NT2/D1 (cell line): ENCODE measurements at regions not wholly inside any gene's neighbourhood (a gene's known extent, or its start where the extent isn't known, plus 50 kb on each side); places are given as distances from the start of the nearest gene placed in this dataset.

Experiments used
- DNase-seq: peaks from one replicate; pipeline ENCODE4 v3.0.0-alpha.2; 2011; ENCODE audit warnings: low read depth, low spot score
- H3K27me3 ChIP-seq: 2 replicates; pipeline ENCODE4 v1.6.0; 2011; ENCODE audit warnings: mild to moderate bottlenecking; ENCODE audit not compliant: insufficient read length, insufficient read depth
- H3K36me3 ChIP-seq: 2 replicates; pipeline ENCODE4 v1.6.1; 2011; ENCODE audit warnings: mild to moderate bottlenecking, low read length, mixed read lengths; ENCODE audit not compliant: insufficient read depth, insufficient read length
- H3K4me1 ChIP-seq: 2 replicates; pipeline ENCODE4 v1.5.1; 2011; ENCODE audit not compliant: insufficient read depth, insufficient read length
- H3K4me3 ChIP-seq: 2 replicates; pipeline ENCODE4 v1.5.1; 2011; ENCODE audit warnings: low read depth; ENCODE audit not compliant: insufficient read length
- H3K9ac ChIP-seq: 2 replicates; pipeline ENCODE4 v1.6.0; 2011; ENCODE audit warnings: low read depth; ENCODE audit not compliant: insufficient read length
- H3K9me3 ChIP-seq: 2 replicates; pipeline ENCODE4 v1.5.1; 2011; ENCODE audit warnings: mild to moderate bottlenecking, low read length; ENCODE audit not compliant: insufficient read depth
- SUZ12 ChIP-seq: IDR thresholded peaks from 2 replicates; pipeline ENCODE4 v1.6.1; 2011; ENCODE audit not compliant: insufficient read length, insufficient read depth; ENCODE audit errors: extremely low read depth
- YY1 ChIP-seq: IDR thresholded peaks from 2 replicates; pipeline ENCODE4 v1.6.1; 2011; ENCODE audit not compliant: insufficient read length, insufficient read depth
- ZNF274 ChIP-seq: IDR thresholded peaks from 2 replicates; pipeline ENCODE4 v1.6.1; 2011; ENCODE audit warnings: mild to moderate bottlenecking, low read depth, low read length

DNA sequence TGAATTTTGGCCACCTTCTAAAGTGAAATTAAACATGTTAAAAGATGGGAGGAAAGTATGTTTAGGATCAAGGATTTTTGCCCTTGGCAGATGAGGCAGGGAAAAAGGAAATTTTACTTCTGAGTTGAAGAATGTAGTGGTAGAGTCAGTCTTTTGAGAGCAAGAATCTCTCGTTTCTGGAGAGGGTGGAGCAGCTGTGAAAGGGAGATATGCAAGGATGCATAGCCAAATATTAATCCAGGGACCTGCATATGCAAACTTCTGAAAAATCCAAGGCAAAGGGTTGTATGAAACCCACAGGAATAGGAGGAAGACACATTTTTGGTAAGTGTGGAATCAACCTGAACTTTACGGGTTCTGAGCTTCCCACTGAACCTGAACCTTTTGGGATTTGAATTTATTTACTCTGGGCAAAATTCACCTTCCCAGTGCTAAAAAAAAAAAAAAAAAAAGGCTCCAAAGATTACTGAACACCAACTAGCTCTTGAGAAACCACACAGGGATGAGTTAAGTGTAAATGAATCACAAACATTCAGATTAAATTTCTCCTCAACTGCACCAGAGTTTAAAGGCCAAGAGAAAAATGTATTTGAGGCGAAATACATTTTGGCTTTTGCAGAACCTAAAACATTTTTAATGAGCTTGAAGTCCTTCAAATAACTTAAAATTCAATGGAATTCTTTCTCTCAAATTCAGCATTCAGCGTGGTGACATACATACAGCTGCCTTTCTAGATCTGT, 187.1 kb upstream of the CDKN3 start:
- H3K27me3 ChIP-seq: no peaks in the 10 kb centered on the region
- no peaks in the 10 kb centered on the region for H3K4me1 ChIP-seq
- no peak overlapping the region for H3K4me3 ChIP-seq
- peaks cover 6% of the 10 kb centered on the region for H3K9me3 ChIP-seq
- no peak for TF ChIP-seq YY1
- no peak for TF ChIP-seq ZNF274
- TF ChIP-seq SUZ12: no peak
- H3K9ac ChIP-seq: no peak overlapping the region
- DNase-seq: no peak
- no peaks in the 10 kb centered on the region for H3K36me3 ChIP-seq

DNA sequence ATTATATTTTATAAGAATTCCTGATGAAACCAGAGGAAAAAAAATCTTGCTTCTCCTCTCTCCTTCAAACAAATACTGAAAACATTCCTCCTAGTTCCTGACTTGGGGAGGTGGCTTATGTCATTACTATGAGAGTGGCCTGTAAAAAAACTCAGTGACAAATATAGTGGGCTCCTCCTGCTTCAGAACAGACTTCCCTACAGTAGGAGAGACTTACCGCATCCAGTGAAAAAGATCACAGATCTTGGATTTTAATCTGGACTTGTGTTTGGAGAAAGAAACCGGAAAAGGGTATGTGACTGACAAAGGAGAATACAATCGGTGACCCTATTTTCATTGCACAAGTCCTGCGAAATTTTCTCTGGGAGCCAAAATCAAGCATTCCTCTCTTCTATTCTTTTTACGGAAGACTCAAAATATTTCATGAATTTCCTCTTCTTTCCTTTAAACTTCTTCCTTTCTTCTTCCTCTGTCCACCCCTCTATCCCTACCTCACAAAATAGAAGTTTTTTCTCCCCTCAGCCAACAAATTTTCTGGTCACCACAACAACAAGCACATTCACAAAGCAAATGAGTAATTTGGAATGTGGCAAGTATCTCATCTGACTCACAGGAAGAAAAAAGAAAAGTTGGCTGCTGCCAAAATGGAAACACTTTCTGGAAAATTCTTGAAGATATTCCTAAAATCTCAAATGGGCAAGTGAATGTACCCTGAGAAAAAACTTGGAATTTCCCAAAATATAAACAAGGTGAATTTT, 185.1 kb upstream of the CDKN3 start:
- no peak for DNase-seq

DNA sequence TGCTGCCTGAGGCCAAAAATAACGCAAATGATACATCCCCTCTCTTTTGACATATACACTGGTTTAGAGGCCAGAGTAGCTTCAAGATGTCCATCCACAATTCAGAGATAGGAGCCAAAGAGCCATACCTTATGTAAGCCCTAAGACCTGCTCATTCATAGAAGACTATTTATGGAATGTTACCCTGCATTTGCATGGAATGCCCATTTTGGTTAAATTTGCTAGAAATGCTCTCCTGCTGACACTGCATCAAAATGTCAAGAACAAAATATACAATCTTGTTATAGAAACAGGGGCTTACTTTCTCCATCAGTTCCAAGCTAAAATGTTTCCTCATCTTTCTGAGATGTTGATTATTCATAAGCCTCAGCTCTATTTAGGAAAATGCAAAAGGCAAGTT, 183.3 kb upstream of the CDKN3 start:
- DNase-seq: no peak
- no peak overlapping the region for H3K9ac ChIP-seq
- H3K4me1 ChIP-seq: no peaks in the 10 kb centered on the region
- no peak overlapping the region for H3K4me3 ChIP-seq
- no peaks in the 10 kb centered on the region for H3K36me3 ChIP-seq
- H3K9me3 ChIP-seq: peaks cover 11% of the 10 kb centered on the region
- no peak for TF ChIP-seq SUZ12
- no peak for TF ChIP-seq ZNF274
- TF ChIP-seq YY1: no peak
- H3K27me3 ChIP-seq: no peaks in the 10 kb centered on the region

More for the DNA sequence above, 185.1 kb upstream of the CDKN3 start:
- H3K27me3 ChIP-seq: no peaks in the 10 kb centered on the region
- no peak for TF ChIP-seq ZNF274
- no peak overlapping the region for H3K4me3 ChIP-seq
- no peaks in the 10 kb centered on the region for H3K4me1 ChIP-seq
- peaks cover 7% of the 10 kb centered on the region for H3K9me3 ChIP-seq
- no peak overlapping the region for H3K9ac ChIP-seq
- H3K36me3 ChIP-seq: no peaks in the 10 kb centered on the region

DNA sequence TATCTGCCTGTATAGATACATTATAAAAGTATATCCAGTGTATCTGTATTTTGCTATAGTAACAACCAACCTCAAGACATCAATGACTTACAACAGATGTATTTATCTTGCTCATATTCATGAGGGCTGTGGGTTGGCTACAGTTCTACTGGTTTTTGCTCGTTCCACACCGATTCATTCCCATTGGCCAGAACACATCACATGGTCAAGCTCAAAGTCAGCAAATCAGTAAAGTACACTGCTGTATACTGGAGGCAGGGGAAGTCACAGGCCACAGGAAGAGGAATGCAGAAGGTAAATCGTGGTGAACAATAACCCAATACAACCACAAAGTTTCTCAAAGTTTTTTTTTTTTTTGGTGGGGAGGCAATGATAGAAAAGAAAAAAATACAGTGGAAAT, 180.0 kb upstream of the CDKN3 start:
- Histone ChIP-seq H3K9ac (no peak overlapping the region), H3K4me3 (no peak overlapping the region), H3K4me1 (no peaks in the 10 kb centered on the region), H3K9me3 (peaks cover 11% of the 10 kb centered on the region), H3K27me3 (no peaks in the 10 kb centered on the region), H3K36me3 (no peaks in the 10 kb centered on the region)
- DNase-seq: no peak
- TF ChIP-seq YY1: no peak
- no peak for TF ChIP-seq ZNF274
- no peak for TF ChIP-seq SUZ12

DNA sequence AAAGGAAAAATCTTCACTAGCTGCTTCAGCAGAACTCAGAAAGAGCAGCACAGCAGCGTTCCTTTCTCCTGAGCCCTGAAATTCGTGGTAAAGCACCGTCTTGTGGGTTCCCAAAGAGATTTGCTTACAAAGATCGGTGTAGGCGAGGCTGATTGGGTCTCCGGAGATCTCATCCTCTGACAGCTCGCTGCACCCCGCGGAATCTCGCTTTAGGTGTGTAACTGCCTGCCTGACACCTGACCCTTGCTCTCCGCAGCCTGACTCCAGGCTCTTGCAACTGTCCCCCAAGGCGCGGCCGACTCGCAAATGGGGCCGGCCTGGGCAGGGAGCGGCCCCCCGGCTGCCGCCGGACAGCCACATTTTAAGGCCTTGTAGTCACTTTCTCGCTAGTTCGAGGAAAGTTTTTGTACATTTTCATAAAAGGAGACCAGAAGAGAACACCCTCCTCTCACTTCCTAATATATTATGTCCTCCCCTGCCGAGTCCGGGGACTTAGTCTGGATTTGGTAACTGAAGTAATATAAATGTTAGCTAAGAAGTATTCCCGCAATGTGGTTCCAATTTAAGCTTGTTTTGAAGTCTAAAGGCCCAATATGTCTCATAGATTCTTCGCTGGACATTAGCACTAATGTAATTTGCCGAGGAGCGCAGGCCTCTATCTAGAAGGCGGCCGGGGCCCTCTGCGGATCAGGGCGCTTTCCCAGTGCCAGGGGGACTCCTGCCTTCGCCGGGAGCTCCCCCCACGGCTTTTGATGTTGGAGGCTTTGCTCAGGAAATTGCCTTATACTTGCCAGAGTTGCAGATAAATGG, 177.3 kb upstream of the CDKN3 start:
- no peaks in the 10 kb centered on the region for H3K36me3 ChIP-seq
- no peaks in the 10 kb centered on the region for H3K27me3 ChIP-seq
- no peak for DNase-seq
- TF ChIP-seq YY1: no peak
- TF ChIP-seq ZNF274: no peak
- no peak for TF ChIP-seq SUZ12
- H3K4me1 ChIP-seq: no peaks in the 10 kb centered on the region
- no peak overlapping the region for H3K9ac ChIP-seq
- H3K4me3 ChIP-seq: no peak overlapping the region
- peaks cover 5% of the 10 kb centered on the region for H3K9me3 ChIP-seq

DNA sequence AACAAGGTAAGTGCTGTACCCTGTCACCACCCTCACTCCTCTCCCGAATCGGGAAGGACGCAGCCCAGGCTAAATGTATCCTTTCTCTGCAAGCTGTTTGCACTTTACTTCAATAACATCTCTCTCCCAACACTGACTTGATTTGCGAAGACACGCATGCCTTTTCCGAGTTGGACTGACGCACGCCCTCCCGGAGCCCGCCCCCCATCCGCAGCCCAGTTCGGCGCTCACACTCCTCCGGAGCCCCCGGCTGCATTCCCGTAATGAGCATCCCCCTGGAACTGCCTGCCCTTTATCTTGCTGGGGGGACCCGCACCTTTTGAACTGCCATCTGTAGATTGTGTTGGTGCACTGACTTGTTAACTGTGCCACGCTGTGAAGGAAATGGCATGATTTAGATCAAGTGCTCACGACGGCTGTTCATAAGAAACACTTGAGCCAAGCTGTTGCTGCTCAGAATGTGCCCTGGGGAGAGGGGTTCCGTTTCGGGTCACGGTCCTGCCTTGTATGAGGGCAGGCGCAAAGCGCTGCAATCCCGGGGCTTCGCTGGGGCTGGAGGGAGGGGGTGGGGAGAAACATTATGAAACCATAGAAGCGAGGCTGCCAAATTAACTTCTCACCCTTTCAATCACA, 176.6 kb upstream of the CDKN3 start:
- Histone ChIP-seq H3K4me3 (no peak overlapping the region), H3K36me3 (no peaks in the 10 kb centered on the region), H3K27me3 (no peaks in the 10 kb centered on the region), H3K9ac (no peak overlapping the region), H3K4me1 (no peaks in the 10 kb centered on the region), H3K9me3 (peaks cover 5% of the 10 kb centered on the region)
- no peak for DNase-seq
- no peak for TF ChIP-seq SUZ12
- TF ChIP-seq ZNF274: no peak
- TF ChIP-seq YY1: no peak
